GM12801 (cell line): ENCODE measurements at regions not wholly inside any gene's neighbourhood (a gene's known extent, or its start where the extent isn't known, plus 50 kb on each side); places are given as distances from the start of the nearest gene placed in this dataset.

Experiments
- TF ChIP-seq, protein P1 (sequence below): IDR thresholded peaks from one replicate; pipeline ENCODE4 v1.5.1; 2011; ENCODE audit warnings: control low read depth; ENCODE audit not compliant: insufficient read length; ENCODE audit errors: extremely low read depth

DNA sequence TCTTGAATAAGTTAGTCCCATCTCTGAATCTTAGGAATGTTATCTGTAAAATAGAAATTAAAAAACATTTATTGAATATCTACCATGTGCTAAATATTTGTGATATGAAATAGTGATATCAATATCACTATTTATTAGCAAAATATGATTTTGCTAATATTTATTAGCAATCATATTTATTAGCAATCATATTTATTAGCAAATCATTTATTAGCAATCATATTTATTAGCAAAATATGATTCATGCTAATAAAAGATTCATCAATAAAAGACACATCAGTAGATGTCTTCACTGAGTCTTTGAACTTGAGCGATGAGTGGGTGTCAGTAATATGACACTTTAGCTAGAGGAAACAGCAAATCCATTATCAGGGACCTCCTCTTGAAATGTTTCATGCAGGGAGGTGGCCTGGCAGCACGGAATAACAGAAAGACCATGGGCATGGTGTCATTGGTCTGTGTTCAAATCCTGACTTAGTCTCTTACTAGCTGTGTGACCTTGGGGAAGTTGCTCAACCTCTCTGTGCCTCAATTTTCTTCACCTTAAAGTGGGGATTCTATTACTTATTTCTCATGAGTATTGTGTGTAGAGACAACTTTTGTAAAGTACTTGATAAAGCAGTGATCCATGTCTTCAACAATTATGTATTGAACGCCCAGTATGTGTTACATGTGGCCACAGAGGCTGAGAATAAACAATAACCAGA is 456.2 kb upstream of the MEX3C start:
- TF ChIP-seq, protein P1, sequence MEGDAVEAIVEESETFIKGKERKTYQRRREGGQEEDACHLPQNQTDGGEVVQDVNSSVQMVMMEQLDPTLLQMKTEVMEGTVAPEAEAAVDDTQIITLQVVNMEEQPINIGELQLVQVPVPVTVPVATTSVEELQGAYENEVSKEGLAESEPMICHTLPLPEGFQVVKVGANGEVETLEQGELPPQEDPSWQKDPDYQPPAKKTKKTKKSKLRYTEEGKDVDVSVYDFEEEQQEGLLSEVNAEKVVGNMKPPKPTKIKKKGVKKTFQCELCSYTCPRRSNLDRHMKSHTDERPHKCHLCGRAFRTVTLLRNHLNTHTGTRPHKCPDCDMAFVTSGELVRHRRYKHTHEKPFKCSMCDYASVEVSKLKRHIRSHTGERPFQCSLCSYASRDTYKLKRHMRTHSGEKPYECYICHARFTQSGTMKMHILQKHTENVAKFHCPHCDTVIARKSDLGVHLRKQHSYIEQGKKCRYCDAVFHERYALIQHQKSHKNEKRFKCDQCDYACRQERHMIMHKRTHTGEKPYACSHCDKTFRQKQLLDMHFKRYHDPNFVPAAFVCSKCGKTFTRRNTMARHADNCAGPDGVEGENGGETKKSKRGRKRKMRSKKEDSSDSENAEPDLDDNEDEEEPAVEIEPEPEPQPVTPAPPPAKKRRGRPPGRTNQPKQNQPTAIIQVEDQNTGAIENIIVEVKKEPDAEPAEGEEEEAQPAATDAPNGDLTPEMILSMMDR, result no peak

DNA sequence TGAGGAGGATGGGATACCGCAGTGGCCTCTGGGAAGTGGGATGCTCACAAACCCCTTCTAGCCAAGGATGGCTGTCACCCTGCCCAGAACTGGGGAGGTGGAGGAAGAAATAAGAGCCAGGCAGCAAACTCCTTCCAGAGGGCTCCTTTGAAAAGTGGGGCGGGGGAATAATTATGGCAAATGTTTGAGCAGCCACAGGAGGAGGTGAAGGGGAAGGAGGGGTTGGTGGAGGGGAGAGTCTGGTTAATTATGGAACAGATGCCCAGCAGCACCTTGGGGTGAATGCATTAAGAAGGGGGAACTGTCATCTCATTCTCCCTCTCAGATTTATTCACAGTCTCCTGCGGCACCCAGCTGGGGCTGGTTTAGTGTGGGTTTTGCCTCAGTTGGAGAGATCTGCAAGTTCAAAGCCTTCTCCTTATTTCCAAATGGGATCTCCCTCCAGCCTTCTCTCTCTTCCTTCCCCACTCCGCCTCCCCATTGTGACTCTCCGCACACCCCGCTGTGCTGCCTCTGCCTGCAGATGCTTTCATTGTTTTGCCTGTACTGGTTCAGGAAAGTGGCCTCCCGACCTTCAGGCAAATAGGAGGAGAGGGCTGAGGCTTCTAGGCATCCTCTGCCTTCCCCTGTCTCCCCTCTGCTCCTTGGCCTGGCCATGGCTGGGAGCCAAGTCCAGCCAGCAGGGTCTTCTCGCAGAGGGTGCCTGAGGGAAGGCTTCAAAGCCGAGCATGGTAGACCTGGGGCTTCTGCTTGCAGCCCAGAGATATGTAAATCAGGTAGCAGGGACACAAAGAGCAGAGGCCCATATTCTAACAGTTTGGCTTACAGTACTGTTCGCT is 457.2 kb upstream of the MEX3C start:
- TF ChIP-seq, protein P1, result no peak

DNA sequence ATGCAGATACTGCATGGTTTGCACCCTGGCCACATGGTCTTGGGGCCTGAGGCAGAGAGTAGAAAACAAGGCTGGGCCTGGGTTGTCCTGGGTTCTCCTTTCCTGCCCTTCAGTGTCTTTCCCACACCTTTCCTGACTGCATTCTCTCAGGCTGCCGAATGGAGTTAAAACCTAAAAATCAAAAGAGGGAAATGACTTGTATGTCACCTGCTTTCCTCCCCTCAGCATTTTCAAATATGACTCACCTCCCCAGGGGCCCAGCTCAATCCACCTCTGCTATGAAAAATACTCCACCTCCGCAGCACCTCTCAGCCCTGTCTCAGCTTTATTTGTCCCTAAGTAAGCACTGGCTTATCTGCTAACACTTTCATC is 457.8 kb upstream of the MEX3C start:
- TF ChIP-seq, protein P1, result no peak

DNA sequence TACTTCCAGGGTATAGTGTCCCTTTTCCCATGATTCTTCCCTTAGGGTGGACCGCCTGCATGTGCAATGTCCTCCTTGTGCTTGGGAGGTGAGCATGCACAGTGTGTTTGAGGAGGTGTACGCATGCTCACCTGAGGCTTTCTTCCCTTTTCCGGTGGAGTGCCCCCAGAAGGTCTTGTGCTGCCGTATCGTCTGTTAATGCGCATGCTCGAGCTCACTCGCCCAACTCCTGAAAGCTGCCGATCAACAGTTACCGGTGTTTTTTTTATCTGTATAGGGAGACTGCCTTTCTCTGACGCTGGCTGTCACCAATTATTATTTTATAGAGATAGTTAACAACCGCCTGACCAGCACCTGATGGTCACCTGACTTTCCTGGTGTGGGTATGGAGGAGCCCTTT is 458.8 kb upstream of the MEX3C start:
- TF ChIP-seq, protein P1, result no peak

DNA sequence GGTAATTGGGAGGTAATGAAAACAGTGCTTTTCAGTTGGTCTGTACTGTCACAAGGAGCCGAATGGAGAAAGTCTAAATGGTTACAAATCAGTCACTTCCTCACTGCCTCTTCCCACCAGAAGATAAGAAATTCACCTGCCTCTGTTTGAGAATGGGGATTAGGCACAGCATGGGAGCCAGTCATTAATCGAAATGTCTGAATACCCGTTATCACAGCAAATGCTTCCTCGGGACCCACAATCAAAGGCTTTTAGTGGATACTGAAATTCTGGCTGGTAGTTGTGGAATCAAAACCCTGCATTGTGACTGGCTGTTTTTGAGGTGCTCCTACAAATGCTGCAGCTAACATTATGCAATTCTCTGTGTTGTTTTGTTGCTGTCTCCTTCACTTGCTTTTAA is 461.0 kb upstream of the MEX3C start:
- TF ChIP-seq, protein P1, result no peak

DNA sequence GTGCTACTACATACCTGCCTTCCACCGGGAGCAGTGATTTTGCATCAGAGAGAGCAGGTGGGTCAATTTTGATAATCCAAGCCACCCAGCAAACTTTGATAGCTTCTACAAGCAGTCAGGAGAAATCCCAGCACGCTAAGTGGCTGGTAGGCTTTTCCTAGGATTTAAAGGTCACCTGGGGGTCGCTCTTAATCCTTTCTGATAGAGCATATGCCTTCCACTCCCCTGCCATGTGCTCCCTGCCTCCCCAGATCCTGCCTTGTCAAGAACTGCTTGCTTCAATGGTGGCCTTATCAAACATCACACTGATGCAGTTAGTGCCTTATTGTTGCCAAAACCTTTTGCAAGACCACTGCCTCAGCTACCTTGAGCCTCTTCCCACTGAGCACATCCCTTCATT is 462.3 kb upstream of the MEX3C start:
- TF ChIP-seq, protein P1, result no peak

DNA sequence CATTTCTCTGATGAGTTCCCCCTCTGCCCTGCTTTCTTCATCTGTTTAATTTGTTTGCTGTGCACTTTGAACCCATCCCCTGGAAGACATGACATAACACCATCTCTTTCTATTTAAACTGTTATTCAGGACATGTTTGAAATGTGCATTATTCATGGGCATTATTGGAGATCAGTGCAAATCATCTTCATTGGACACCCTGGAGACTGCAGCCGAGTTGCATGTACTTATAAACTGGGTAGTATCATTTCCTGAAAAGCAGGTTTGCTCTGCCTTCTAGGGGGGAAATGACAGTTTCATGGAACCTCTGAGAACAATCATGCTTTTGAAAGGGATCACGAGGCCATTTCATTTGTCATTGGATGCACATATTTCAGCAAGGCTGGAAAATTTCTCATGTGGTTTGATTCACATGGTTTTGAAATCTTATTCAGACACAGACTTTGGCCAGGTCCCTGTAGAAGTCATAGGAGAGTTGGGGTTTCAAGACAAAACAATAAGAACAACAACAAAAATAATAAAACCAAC is 462.8 kb upstream of the MEX3C start:
- TF ChIP-seq, protein P1, result no peak
